ENCODE measurements at regions not wholly inside any gene's neighbourhood (a gene's known extent, or its start where the extent isn't known, plus 50 kb on each side); places are given as distances from the start of the nearest gene placed in this dataset.

DNA sequence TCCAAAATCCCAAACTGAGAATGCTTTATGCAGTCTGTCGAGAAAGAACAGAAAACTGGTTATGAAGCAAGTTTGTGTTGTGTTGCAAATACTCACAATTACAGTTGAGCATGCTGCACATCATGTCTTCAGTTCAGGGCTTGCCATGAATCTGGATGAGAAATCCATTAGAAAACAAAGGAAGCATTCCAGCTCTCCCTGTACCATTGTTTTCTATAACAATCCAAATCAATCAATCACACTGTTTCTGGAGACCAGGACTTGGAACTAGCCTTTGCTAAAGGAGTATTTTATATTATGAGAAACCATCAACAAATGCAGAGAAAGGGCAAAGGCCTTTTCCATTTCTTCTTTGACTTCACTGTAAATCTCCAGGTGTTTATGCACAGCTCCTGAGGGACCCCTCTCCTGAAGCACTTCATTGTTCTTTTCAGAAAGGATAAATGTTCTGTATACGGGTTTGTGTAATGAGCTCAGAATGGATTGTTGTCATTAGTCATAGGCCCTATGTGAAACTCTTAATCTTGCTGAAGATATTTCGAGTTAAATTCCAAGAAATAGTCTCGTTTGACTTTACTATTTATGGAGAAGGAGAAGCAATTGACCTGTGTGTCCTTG is 364.7 kb upstream of the POM121L12 start:
- TF ChIP-seq, protein P1, sequence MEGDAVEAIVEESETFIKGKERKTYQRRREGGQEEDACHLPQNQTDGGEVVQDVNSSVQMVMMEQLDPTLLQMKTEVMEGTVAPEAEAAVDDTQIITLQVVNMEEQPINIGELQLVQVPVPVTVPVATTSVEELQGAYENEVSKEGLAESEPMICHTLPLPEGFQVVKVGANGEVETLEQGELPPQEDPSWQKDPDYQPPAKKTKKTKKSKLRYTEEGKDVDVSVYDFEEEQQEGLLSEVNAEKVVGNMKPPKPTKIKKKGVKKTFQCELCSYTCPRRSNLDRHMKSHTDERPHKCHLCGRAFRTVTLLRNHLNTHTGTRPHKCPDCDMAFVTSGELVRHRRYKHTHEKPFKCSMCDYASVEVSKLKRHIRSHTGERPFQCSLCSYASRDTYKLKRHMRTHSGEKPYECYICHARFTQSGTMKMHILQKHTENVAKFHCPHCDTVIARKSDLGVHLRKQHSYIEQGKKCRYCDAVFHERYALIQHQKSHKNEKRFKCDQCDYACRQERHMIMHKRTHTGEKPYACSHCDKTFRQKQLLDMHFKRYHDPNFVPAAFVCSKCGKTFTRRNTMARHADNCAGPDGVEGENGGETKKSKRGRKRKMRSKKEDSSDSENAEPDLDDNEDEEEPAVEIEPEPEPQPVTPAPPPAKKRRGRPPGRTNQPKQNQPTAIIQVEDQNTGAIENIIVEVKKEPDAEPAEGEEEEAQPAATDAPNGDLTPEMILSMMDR (IDR thresholded peaks at IDR 0.05; ENCODE audit: low read length, missing control alignments) = no peak
- H3K4me3 ChIP-seq (replicated peaks; ENCODE audit: low read depth, low read length) = no peak overlapping the region

DNA sequence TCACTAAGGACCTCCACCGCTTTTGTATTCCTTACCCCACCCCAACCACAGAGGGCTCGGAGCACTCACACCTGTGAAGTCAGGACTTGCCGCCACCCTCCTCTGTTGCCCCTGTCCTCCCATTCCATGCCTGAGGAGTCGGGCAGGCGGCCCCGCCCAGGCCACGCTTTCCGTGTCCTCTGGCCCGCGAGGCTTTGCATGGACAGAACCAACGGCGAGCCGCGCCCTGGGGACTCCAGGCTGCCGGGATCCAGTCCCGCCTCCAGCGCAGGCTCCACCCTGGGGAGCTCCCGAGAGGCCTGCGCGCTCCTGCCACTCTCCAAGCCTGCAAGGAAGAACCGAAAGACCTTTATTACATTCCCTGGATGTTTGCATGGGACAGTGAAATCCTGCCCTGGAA is 366.4 kb upstream of the POM121L12 start:
- no peak overlapping the region for H3K4me3 ChIP-seq (replicated peaks; ENCODE audit: low read depth, low read length)
- no peak for DNase-seq (ENCODE audit: low read depth)
- TF ChIP-seq, protein P1 (IDR thresholded peaks at IDR 0.05; ENCODE audit: low read length, missing control alignments) = no peak

More for the DNA sequence above, 364.7 kb upstream of the POM121L12 start:
- no peak for DNase-seq (ENCODE audit: low read depth)

GRCh38 chr7:52668435-52668834 is 367.0 kb upstream of the POM121L12 start:
- H3K4me3 ChIP-seq (replicated peaks; ENCODE audit: low read depth, low read length) = no peak overlapping the region
- TF ChIP-seq, protein P1 (IDR thresholded peaks at IDR 0.05; ENCODE audit: low read length, missing control alignments) = no peak
- DNase-seq (ENCODE audit: low read depth) = no peak

DNA sequence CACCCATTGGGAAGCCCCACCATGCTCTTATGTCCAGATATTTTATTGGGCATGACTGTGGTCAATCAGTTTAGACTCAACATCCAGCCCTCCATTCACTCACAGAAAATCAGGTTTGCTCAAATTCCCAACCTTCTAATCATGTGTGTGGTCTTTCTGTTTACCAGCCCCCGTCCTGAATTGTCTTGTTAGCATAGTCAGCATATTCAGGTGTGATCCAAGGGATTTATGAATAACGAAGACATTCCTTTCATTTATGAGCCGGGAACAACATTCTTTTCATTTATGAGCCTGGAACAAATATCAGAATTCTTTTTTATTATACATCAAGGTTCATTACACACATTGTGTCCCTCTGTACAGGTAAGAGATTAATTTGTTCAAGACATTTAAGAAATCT is 376.3 kb upstream of the POM121L12 start:
- H3K4me3 ChIP-seq (replicated peaks; ENCODE audit: low read depth, low read length) = no peak overlapping the region
- TF ChIP-seq, protein P1 (IDR thresholded peaks at IDR 0.05; ENCODE audit: low read length, missing control alignments) = no peak
- DNase-seq (ENCODE audit: low read depth) = no peak

DNA sequence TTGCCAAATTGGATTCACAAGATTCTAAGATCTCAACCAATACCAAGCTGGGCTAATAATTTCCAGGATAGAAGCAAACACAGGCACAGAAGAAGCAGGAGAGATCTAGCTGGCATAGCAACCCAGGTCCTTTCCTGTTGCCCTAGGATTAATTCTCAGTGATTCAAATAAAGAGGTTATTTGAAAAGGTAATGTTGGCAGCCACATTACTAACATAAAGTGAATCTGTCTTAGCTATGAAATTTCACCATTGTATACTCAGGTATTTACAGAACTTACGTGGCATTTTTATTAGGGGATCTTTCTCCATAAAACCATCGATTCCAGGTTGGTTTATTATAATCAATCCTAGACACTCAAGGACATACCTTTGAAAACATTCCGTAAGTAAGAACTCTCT is 379.3 kb upstream of the POM121L12 start:
- TF ChIP-seq, protein P1 (IDR thresholded peaks at IDR 0.05; ENCODE audit: low read length, missing control alignments) = no peak
- DNase-seq (ENCODE audit: low read depth) = no peak
- no peak overlapping the region for H3K4me3 ChIP-seq (replicated peaks; ENCODE audit: low read depth, low read length)

DNA sequence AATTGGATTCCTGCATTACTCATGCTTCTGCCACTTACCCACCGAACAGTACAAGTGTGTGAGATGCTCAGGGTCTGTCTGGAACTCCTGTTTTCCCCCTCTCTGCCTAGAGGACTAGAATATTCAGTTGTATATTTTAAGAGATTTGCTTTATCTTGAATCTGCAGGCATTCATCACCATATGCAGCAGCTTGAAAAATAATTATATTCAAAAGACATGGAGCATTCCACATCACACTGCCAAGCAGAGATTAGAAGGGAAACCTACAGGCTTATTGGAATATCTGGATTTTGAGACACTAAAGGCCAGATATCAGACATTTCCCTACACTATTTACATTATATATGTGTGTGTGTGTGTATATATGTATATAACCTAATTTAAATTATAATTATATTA is 382.8 kb upstream of the POM121L12 start:
- TF ChIP-seq, protein P1 (IDR thresholded peaks at IDR 0.05; ENCODE audit: low read length, missing control alignments) = no peak
- H3K4me3 ChIP-seq (replicated peaks; ENCODE audit: low read depth, low read length) = no peak overlapping the region
- DNase-seq (ENCODE audit: low read depth) = no peak

- TF ChIP-seq, protein P1 (IDR thresholded peaks at IDR 0.05; ENCODE audit: low read length, missing control alignments) = no peak
- no peak for DNase-seq (ENCODE audit: low read depth)
- H3K4me3 ChIP-seq (replicated peaks; ENCODE audit: low read depth, low read length) = no peak overlapping the region
These were observed 386.6 kb upstream of the POM121L12 start for GRCh38 chr7:52648872-52649271.
